Left lung (tissue), 4 donors: ENCODE measurements at regions not wholly inside any gene's neighbourhood (a gene's known extent, or its start where the extent isn't known, plus 50 kb on each side); places are given as distances from the start of the nearest gene placed in this dataset.

Source experiments
- ATAC-seq: fragments of 200-7000 bp; cut with Tn5 transposase; one replicate; pipeline ENCODE4 v1.9.1; 2020; ENCODE audit warnings: moderate library complexity
- DNase-seq, 4 donors: peaks; one replicate each; pipeline ENCODE4 v3.0.0-alpha.2; 2013 to 2020
- H3K27ac ChIP-seq, 2 donors: fragments of 200-600 bp; sonication (generic) in 1 of 2; one replicate each; pipeline versions ENCODE4 v1.5.0 to v1.8.0; 2020 to 2021
- H3K27me3 ChIP-seq, 2 donors: fragments of 200-600 bp; sonication (generic) in 1 of 2; one replicate each; pipeline versions ENCODE4 v1.5.0 to v1.8.0; 2020 to 2021
- H3K36me3 ChIP-seq, 2 donors: fragments of 200-600 bp; sonication (generic) in 1 of 2; one replicate each; pipeline versions ENCODE4 v1.5.0 to v1.8.0; 2020 to 2021
- H3K4me1 ChIP-seq, 2 donors: fragments of 200-600 bp; one replicate each; pipeline ENCODE4 v1.8.0; 2021
- H3K4me3 ChIP-seq, 2 donors: fragments of 200-600 bp; sonication (generic) in 1 of 2; one replicate each; pipeline versions ENCODE4 v1.5.0 to v1.8.0; 2020 to 2021; ENCODE audit warnings: mild to moderate bottlenecking in 1 of 2
- H3K9me3 ChIP-seq, 2 donors: fragments of 200-600 bp; sonication (generic) in 1 of 2; one replicate each; pipeline versions ENCODE4 v1.5.0 to v1.8.0; 2020 to 2021
- intact Hi-C, 2 donors: fragments of 100-400 bp; cut with DNase I; formaldehyde crosslinking; loops; one replicate each; pipeline versions ENCODE4 v1.11.2 to v1.14.2; 2022
- TF ChIP-seq, protein P1 (sequence below), 2 donors: fragments of 200-600 bp; sonication (generic) in 1 of 2; IDR thresholded peaks; one replicate each; pipeline versions ENCODE4 v1.5.0 to v1.8.0; 2021; ENCODE audit warnings: antibody characterized with exemption in 2 of 2
- donor health status: DM: no; HTN: yes; CAD: no.
- donor health status: DM: no; HTN: no; CAD: no.

DNA sequence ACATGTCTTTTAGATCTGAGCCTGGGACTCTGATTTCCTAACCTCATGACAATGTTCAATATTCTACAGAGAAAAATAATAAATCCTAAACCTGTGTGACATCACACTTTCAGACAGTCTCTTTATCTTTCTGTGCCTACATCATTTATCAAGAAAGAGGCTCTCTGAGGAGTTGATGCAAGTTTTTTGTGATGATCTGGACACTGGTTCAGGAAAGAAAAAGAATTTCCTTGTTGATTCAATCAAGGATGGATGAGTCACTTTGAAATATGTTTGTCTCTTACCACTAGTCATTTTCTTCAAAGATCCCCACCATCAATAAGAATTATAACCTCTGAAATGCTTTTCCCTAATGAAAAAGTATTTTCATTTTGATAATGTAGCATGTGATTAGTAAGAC is 404.6 kb downstream of the WDR72 start:
- H3K4me3 ChIP-seq = no peak overlapping the region
- no peak for DNase-seq
- H3K36me3 ChIP-seq = no peaks in the 10 kb centered on the region
- intact Hi-C loops = no loop called here
- no peak for ATAC-seq
- TF ChIP-seq, protein P1, sequence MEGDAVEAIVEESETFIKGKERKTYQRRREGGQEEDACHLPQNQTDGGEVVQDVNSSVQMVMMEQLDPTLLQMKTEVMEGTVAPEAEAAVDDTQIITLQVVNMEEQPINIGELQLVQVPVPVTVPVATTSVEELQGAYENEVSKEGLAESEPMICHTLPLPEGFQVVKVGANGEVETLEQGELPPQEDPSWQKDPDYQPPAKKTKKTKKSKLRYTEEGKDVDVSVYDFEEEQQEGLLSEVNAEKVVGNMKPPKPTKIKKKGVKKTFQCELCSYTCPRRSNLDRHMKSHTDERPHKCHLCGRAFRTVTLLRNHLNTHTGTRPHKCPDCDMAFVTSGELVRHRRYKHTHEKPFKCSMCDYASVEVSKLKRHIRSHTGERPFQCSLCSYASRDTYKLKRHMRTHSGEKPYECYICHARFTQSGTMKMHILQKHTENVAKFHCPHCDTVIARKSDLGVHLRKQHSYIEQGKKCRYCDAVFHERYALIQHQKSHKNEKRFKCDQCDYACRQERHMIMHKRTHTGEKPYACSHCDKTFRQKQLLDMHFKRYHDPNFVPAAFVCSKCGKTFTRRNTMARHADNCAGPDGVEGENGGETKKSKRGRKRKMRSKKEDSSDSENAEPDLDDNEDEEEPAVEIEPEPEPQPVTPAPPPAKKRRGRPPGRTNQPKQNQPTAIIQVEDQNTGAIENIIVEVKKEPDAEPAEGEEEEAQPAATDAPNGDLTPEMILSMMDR (IDR thresholded peaks at IDR 0.05) = no peak
- H3K27ac ChIP-seq = no peak overlapping the region
- no peaks in the 10 kb centered on the region for H3K9me3 ChIP-seq
- no peaks in the 10 kb centered on the region for H3K27me3 ChIP-seq
- no peaks in the 10 kb centered on the region for H3K4me1 ChIP-seq

DNA sequence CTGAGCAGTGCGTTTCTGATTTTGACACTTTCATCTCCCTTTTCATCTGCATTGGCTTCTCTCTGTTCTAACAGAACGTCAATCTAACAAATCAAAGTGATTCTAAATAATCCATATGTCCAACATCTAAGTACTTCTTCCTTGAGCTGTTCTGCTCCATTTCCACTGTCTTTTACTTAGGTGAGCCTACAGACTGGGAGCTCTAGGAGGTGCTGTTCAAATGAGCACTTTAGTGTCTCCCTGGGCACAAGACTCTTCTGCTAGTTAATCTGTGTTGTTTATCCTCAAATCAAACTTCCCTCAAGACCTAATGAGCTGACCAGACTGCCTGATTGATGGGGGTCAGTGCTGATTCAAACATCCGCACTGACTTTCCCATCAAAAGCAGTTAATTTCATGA is 408.1 kb downstream of the WDR72 start:
- no peaks in the 10 kb centered on the region for H3K27me3 ChIP-seq
- DNase-seq (no peak), ATAC-seq (no peak)
- H3K36me3 ChIP-seq = no peaks in the 10 kb centered on the region
- no peaks in the 10 kb centered on the region for H3K9me3 ChIP-seq
- H3K27ac ChIP-seq = no peak overlapping the region
- TF ChIP-seq, protein P1 (IDR thresholded peaks at IDR 0.05) = no peak
- no peaks in the 10 kb centered on the region for H3K4me1 ChIP-seq
- intact Hi-C loops = no loop called here
- no peak overlapping the region for H3K4me3 ChIP-seq

DNA sequence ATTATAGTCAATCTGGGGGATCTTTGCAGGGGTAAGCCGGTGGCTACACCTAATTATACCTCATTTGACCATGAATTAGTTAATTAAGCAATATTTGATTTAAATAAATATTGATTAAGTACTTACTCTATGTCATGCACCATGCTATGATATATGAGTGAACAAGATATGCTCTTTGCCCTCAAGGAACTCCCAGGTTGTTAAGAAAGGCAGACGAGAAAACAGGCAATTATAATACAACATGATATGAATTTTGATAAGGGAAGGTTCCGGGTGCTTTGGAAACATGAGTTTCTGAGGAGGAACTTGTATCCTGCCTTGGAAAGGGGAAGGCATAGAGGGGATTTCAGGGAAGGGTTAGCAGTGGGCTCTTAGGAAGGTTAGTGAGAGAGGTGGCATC is 412.9 kb downstream of the WDR72 start:
- DNase-seq (no peak), ATAC-seq (no peak)
- no peaks in the 10 kb centered on the region for H3K27me3 ChIP-seq
- H3K4me3 ChIP-seq = no peak overlapping the region
- TF ChIP-seq, protein P1 (IDR thresholded peaks at IDR 0.05) = no peak
- H3K9me3 ChIP-seq = no peaks in the 10 kb centered on the region
- no peaks in the 10 kb centered on the region for H3K4me1 ChIP-seq
- no peaks in the 10 kb centered on the region for H3K36me3 ChIP-seq
- H3K27ac ChIP-seq = no peak overlapping the region
- intact Hi-C loops = no loop called here

DNA sequence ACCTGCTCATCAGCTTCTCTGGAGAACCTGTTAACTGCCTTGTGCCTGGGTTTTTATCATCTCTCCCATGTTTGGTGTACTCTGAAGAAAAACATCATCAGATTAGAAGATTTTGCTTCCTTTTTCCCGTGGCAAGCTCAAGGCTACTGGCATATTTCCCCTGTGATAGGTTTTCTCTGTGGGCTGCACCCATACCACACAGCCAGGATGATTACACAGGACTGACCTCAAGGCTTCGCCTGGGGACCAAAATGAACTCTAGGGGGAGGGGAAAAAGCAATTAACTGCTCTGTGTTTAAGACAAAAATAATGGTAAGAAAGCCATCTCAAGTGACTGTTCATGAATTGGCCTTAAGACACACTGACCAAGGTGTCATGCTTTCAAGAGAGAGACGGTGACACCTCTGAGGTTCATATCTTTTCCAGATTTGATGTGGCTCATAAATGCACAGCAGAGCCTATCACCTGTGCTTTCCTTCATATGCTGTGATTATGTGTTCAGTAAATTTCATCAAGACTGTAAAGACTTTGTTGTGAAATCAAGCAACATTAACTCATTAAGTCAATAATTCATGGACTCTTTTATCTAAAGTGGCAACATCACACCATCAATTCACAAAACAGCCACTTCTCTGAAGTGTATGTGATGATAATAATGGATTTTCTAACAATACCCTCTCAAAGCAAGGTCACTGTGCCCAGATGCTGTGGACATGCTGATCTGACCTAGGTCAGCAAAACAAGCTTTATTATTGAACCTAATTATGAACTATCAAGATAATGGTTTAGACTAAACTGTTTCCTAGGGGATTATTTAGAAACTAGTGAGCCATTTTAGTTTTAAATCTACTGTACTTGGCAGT is 427.9 kb downstream of the WDR72 start:
- no peak for DNase-seq
- TF ChIP-seq, protein P1 (IDR thresholded peaks at IDR 0.05) = no peak
- no peaks in the 10 kb centered on the region for H3K9me3 ChIP-seq
- no peaks in the 10 kb centered on the region for H3K36me3 ChIP-seq
- no peak for ATAC-seq
- H3K27ac ChIP-seq = no peak overlapping the region
- H3K4me3 ChIP-seq = no peak overlapping the region
- no peaks in the 10 kb centered on the region for H3K4me1 ChIP-seq
- H3K27me3 ChIP-seq = no peaks in the 10 kb centered on the region
- intact Hi-C loops = no loop called here

DNA sequence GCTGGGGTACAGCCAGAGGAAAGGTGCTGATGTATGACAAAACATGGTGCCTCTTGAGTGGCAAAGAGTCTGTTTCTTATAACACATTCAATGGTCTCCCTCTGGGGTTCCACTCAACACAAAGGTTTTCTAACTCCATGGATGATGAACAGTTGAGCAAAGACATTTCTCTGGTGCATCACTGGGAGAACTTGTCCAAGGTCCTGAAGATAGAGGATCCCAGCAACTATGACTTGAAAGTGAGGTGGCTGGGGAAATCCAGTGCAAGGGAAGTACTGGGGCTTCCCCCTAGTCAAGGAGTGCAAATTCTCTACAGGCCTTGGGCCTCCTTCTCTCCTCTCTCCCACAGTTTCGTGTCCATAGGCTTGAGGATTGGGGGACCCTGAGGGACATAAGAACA is 431.1 kb downstream of the WDR72 start:
- intact Hi-C loops = no loop called here
- no peak overlapping the region for H3K4me3 ChIP-seq
- H3K27ac ChIP-seq = no peak overlapping the region
- no peaks in the 10 kb centered on the region for H3K4me1 ChIP-seq
- ATAC-seq (no peak), DNase-seq (no peak)
- TF ChIP-seq, protein P1 (IDR thresholded peaks at IDR 0.05) = no peak
- no peaks in the 10 kb centered on the region for H3K36me3 ChIP-seq
- no peaks in the 10 kb centered on the region for H3K9me3 ChIP-seq
- H3K27me3 ChIP-seq = no peaks in the 10 kb centered on the region
